NCI-H510A treated with DMSO at 0.1 percent for 48 hours (cell line): ENCODE measurements at regions not wholly inside any gene's neighbourhood (a gene's known extent, or its start where the extent isn't known, plus 50 kb on each side); places are given as distances from the start of the nearest gene placed in this dataset.

Source experiments
- DNase-seq: peaks from one replicate; lab custom pipeline; 2025; lab: John Stamatoyannopoulos, UW

- no peak for DNase-seq
Observed at GRCh38 chrX:39603230-39603629, 494.5 kb downstream of the BCOR start.

- no peak for DNase-seq
Observed at GRCh38 chrX:39605183-39605582, 492.6 kb downstream of the BCOR start.

- DNase-seq = no peak
Observed at GRCh38 chrX:39605866-39606265, 491.9 kb downstream of the BCOR start.

GRCh38 chrX:39609941-39610340, 487.8 kb downstream of the BCOR start:
- no peak for DNase-seq

- no peak for DNase-seq
Observed at GRCh38 chrX:39611468-39611867, 486.3 kb downstream of the BCOR start.

- DNase-seq = peak; percentile 62
Observed at GRCh38 chrX:39613482-39613995, 484.2 kb downstream of the BCOR start.

GRCh38 chrX:39613997-39614679, 483.6 kb downstream of the BCOR start:
- peak; percentile 53 for DNase-seq

- DNase-seq = no peak
Observed at GRCh38 chrX:39614680-39614998, 483.1 kb downstream of the BCOR start.

- DNase-seq = no peak
Observed at GRCh38 chrX:39616098-39616729, 481.5 kb downstream of the BCOR start.

GRCh38 chrX:39616731-39617130, 481.0 kb downstream of the BCOR start:
- DNase-seq = no peak

- no peak for DNase-seq
Observed at GRCh38 chrX:39618178-39618577, 479.6 kb downstream of the BCOR start.

GRCh38 chrX:39619182-39620009, 478.4 kb downstream of the BCOR start:
- peak; percentile 9 for DNase-seq

GRCh38 chrX:39624166-39624565, 473.6 kb downstream of the BCOR start:
- DNase-seq = no peak

- no peak for DNase-seq
Observed at GRCh38 chrX:39625810-39626209, 471.9 kb downstream of the BCOR start.

GRCh38 chrX:39626749-39627148, 471.0 kb downstream of the BCOR start:
- DNase-seq = no peak

- DNase-seq = peak; percentile 11
Observed at GRCh38 chrX:39627257-39627656, 470.5 kb downstream of the BCOR start.

- DNase-seq = no peak
Observed at GRCh38 chrX:39629001-39629400, 468.8 kb downstream of the BCOR start.

- DNase-seq = no peak
Observed at GRCh38 chrX:39630344-39630743, 467.4 kb downstream of the BCOR start.

GRCh38 chrX:39631276-39632229, 466.2 kb downstream of the BCOR start:
- DNase-seq = no peak

- no peak for DNase-seq
Observed at GRCh38 chrX:39633293-39633692, 464.5 kb downstream of the BCOR start.

GRCh38 chrX:39636481-39636880, 461.3 kb downstream of the BCOR start:
- DNase-seq = no peak

- DNase-seq = no peak
Observed at GRCh38 chrX:39638526-39638925, 459.2 kb downstream of the BCOR start.
